H9 (cell line): ENCODE measurements at regions not wholly inside any gene's neighbourhood (a gene's known extent, or its start where the extent isn't known, plus 50 kb on each side); places are given as distances from the start of the nearest gene placed in this dataset.

ENCODE experiments used
- DNase-seq: peaks from one replicate; pipeline ENCODE4 v3.0.0-alpha.2; 2017
- H2AFZ ChIP-seq: one replicate; pipeline ENCODE4 v1.6.1; 2013; ENCODE audit warnings: mild to moderate bottlenecking, low read length, control low read depth, moderate library complexity
- H2AK5ac ChIP-seq: 2 replicates; pipeline ENCODE4 v1.6.1; 2013; ENCODE audit warnings: low read length, control low read depth, mixed read lengths; ENCODE audit not compliant: insufficient read length
- H2BK120ac ChIP-seq: one replicate; pipeline ENCODE4 v1.6.1; 2013; ENCODE audit warnings: low read depth, mild to moderate bottlenecking, low read length, control low read depth, inconsistent platforms; ENCODE audit not compliant: poor library complexity, severe bottlenecking
- H2BK12ac ChIP-seq: 2 replicates; pipeline ENCODE4 v1.6.1; 2013; ENCODE audit warnings: low read length, control low read depth, mixed read lengths, low read depth; ENCODE audit not compliant: insufficient read length
- H2BK15ac ChIP-seq: 2 replicates; pipeline ENCODE4 v1.6.1; 2013; ENCODE audit warnings: low read depth, low read length, control low read depth
- H2BK20ac ChIP-seq: one replicate; pipeline ENCODE4 v1.6.1; 2013; ENCODE audit warnings: low read depth, mild to moderate bottlenecking, low read length, control low read depth, inconsistent platforms; ENCODE audit not compliant: poor library complexity, severe bottlenecking
- H2BK5ac ChIP-seq: 2 replicates; pipeline ENCODE4 v1.6.1; 2013; ENCODE audit warnings: low read length, control low read depth, mixed read lengths; ENCODE audit not compliant: insufficient read length
- H3K14ac ChIP-seq: 2 replicates; pipeline ENCODE4 v1.6.1; 2013; ENCODE audit warnings: low read length, control low read depth; ENCODE audit not compliant: insufficient read depth
- H3K18ac ChIP-seq: 2 replicates; pipeline ENCODE4 v1.6.1; 2013; ENCODE audit warnings: low read depth, mild to moderate bottlenecking, mixed read lengths, low read length, control low read depth; ENCODE audit not compliant: insufficient read length
- H3K23ac ChIP-seq: 2 replicates; pipeline ENCODE4 v1.6.1; 2013; ENCODE audit warnings: low read length, control low read depth, mixed read lengths, low read depth; ENCODE audit not compliant: insufficient read length
- H3K23me2 ChIP-seq: 2 replicates; pipeline ENCODE4 v1.6.1; 2013; ENCODE audit warnings: low read depth, mild to moderate bottlenecking, mixed read lengths, low read length, control low read depth; ENCODE audit not compliant: insufficient read length, poor library complexity, severe bottlenecking
- H3K27ac ChIP-seq: 2 replicates; pipeline ENCODE4 v1.5.1; 2013; ENCODE audit warnings: low read length, control low read depth, mixed read lengths, low read depth; ENCODE audit not compliant: insufficient read length
- H3K27me3 ChIP-seq: 2 replicates; pipeline ENCODE4 v1.6.1; 2013; ENCODE audit warnings: low read length, control low read depth, inconsistent platforms; ENCODE audit not compliant: insufficient read depth
- H3K4ac ChIP-seq: 2 replicates; pipeline ENCODE4 v1.6.1; 2013; ENCODE audit warnings: low read depth, mild to moderate bottlenecking, control low read depth, inconsistent platforms, low read length, moderate library complexity
- H3K4me1 ChIP-seq: 2 replicates; pipeline ENCODE4 v1.6.1; 2013; ENCODE audit warnings: low read length, control low read depth, inconsistent platforms; ENCODE audit not compliant: insufficient read depth
- H3K4me2 ChIP-seq: 2 replicates; pipeline ENCODE4 v1.6.1; 2013; ENCODE audit warnings: low read length, control low read depth, mixed read lengths; ENCODE audit not compliant: insufficient read length, insufficient read depth
- H3K56ac ChIP-seq: 2 replicates; pipeline ENCODE4 v1.6.1; 2013; ENCODE audit warnings: low read depth, mild to moderate bottlenecking, mixed read lengths, low read length, control low read depth; ENCODE audit not compliant: insufficient read length
- H3K79me1 ChIP-seq: 2 replicates; pipeline ENCODE4 v1.6.1; 2013; ENCODE audit warnings: low read depth, mild to moderate bottlenecking, moderate library complexity, low read length, control low read depth, inconsistent platforms; ENCODE audit not compliant: insufficient read depth, poor library complexity, severe bottlenecking
- H3K79me2 ChIP-seq: 2 replicates; pipeline ENCODE4 v1.6.1; 2013; ENCODE audit warnings: low read length, control low read depth, inconsistent platforms; ENCODE audit not compliant: insufficient read depth
- H3K9ac ChIP-seq: 2 replicates; pipeline ENCODE4 v1.6.1; 2013; ENCODE audit warnings: low read length, control low read depth, mixed read lengths; ENCODE audit not compliant: insufficient read length; ENCODE audit errors: extremely low read depth
- H3K9me3 ChIP-seq: one replicate; pipeline ENCODE4 v1.6.1; 2013; ENCODE audit warnings: low read depth, low read length, inconsistent platforms; ENCODE audit not compliant: control insufficient read depth
- H3T11ph ChIP-seq: one replicate; pipeline ENCODE4 v1.6.1; 2013; ENCODE audit warnings: mild to moderate bottlenecking, low read length, control low read depth, inconsistent platforms
- H4K20me1 ChIP-seq: one replicate; pipeline ENCODE4 v1.6.1; 2013; ENCODE audit not compliant: control insufficient read depth, insufficient read length, insufficient read depth
- H4K5ac ChIP-seq: 2 replicates; pipeline ENCODE4 v1.6.1; 2013; ENCODE audit warnings: low read depth, mild to moderate bottlenecking, mixed read lengths, low read length, control low read depth; ENCODE audit not compliant: insufficient read length
- H4K8ac ChIP-seq: replicated peaks from 2 replicates; pipeline ENCODE4 v1.6.1; 2013; ENCODE audit warnings: low read length, control low read depth, mixed read lengths, low read depth; ENCODE audit not compliant: insufficient read length
- H4K91ac ChIP-seq: 2 replicates; pipeline ENCODE4 v1.6.1; 2013; ENCODE audit warnings: low read depth, mild to moderate bottlenecking, moderate library complexity, mixed read lengths, low read length, control low read depth; ENCODE audit not compliant: insufficient read length
- H3K27ac Mint-ChIP-seq, 3 experiments: 2 replicates in 2 of 3; 3 replicates in 1 of 3; pipeline ENCODE4 v1.8.0; 2020 to 2021; ENCODE audit warnings: mixed read lengths in 3 of 3, mild to moderate bottlenecking in 1 of 3, moderate library complexity in 1 of 3
- H3K27me3 Mint-ChIP-seq: 2 replicates; pipeline ENCODE4 v1.8.0; 2021; ENCODE audit warnings: low read depth, mild to moderate bottlenecking, moderate library complexity, mixed read lengths
- H3K36me3 Mint-ChIP-seq, 3 experiments: 2 replicates in 2 of 3; 3 replicates in 1 of 3; pipeline ENCODE4 v1.8.0; 2020 to 2021; ENCODE audit warnings: low read depth in 3 of 3, mixed read lengths in 3 of 3; ENCODE audit not compliant: insufficient read depth in 1 of 3
- H3K4me1 Mint-ChIP-seq, 2 experiments: 2 replicates each; pipeline ENCODE4 v1.8.0; 2020; ENCODE audit warnings: mixed read lengths in 2 of 2
- H3K4me3 Mint-ChIP-seq, 2 experiments: 2 replicates in 1 of 2; 3 replicates in 1 of 2; pipeline ENCODE4 v1.8.0; 2020 to 2021; ENCODE audit warnings: mild to moderate bottlenecking in 2 of 2, mixed read lengths in 2 of 2, moderate library complexity in 1 of 2
- H3K9me3 Mint-ChIP-seq, 2 experiments: 2 replicates in 1 of 2; 3 replicates in 1 of 2; pipeline ENCODE4 v1.8.0; 2020; ENCODE audit warnings: mild to moderate bottlenecking in 2 of 2, mixed read lengths in 2 of 2, moderate library complexity in 1 of 2
- WGBS: extraction: QIAGEN DNeasy Blood & Tissue Kit; methylation state at CpG from one replicate; pipeline ENCODE4 v1.1.7; 2013; ENCODE audit warnings: missing lambda C conversion rate, low lambda C conversion rate, mixed read lengths; ENCODE audit not compliant: insufficient read length; ENCODE audit errors: extremely low coverage; 5-methylcytosine and 5-hydroxymethylcytosine counted together
- TF ChIP-seq, protein P1 (sequence below): fragments of 200-600 bp; sonication (generic); conservative IDR thresholded peaks from 3 replicates; pipeline ENCODE4 v1.8.0; 2021; ENCODE audit warnings: antibody characterized with exemption, mild to moderate bottlenecking

DNA sequence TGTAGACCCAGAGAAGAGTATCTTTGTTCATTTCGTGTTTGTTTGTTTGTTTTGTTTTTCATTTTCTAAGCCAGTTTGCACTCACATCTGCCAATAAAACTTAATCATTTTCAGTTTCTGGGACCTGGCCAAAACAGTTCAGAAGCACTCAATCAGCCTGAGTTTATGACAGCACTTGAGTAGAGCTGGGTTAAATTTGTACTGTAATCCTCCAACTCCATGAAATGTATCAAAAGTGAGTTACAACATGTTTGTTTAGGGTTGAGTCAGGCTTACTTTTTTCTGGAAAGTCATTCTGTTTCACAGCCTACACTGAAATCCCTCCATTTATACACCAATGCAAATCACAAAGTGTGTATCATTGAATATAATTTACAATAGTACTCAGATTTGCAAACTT, 91.9 kb downstream of the ZWINT start:
- Histone ChIP-seq H3K79me1 (no peaks in the 10 kb centered on the region), H2AFZ (no peak overlapping the region), H2AK5ac (no peak overlapping the region), H3K18ac (no peak overlapping the region), H3K56ac (no peak overlapping the region), H2BK20ac (no peak overlapping the region), H2BK5ac (no peak overlapping the region), H4K5ac (no peak overlapping the region), H3K27me3 (no peaks in the 10 kb centered on the region), H3K27ac (no peak overlapping the region), H3K9ac (no peak overlapping the region), H2BK120ac (no peak overlapping the region), H4K8ac (no peak overlapping the region), H3K14ac (no peak overlapping the region), H3K4me2 (no peak overlapping the region), H3K23me2 (no peaks in the 10 kb centered on the region), H3K4me1 (no peaks in the 10 kb centered on the region), H2BK12ac (no peak overlapping the region), H3T11ph (no peak overlapping the region), H4K91ac (no peak overlapping the region), H4K20me1 (no peaks in the 10 kb centered on the region), H3K4ac (no peak overlapping the region), H3K9me3 (no peaks in the 10 kb centered on the region), H3K79me2 (no peaks in the 10 kb centered on the region), H3K23ac (no peak overlapping the region), H2BK15ac (no peak overlapping the region)
- TF ChIP-seq, protein P1, sequence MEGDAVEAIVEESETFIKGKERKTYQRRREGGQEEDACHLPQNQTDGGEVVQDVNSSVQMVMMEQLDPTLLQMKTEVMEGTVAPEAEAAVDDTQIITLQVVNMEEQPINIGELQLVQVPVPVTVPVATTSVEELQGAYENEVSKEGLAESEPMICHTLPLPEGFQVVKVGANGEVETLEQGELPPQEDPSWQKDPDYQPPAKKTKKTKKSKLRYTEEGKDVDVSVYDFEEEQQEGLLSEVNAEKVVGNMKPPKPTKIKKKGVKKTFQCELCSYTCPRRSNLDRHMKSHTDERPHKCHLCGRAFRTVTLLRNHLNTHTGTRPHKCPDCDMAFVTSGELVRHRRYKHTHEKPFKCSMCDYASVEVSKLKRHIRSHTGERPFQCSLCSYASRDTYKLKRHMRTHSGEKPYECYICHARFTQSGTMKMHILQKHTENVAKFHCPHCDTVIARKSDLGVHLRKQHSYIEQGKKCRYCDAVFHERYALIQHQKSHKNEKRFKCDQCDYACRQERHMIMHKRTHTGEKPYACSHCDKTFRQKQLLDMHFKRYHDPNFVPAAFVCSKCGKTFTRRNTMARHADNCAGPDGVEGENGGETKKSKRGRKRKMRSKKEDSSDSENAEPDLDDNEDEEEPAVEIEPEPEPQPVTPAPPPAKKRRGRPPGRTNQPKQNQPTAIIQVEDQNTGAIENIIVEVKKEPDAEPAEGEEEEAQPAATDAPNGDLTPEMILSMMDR: no peak
- H3K4me1 Mint-ChIP-seq: no peaks in the 10 kb centered on the region
- no peaks in the 10 kb centered on the region; the same call in 1 of the 2 replicates for H3K27me3 Mint-ChIP-seq
- WGBS: no CpG with 5 or more reads among the region's 1 CpG
- H3K9me3 Mint-ChIP-seq: no peaks in the 10 kb centered on the region
- no peak overlapping the region for H3K27ac Mint-ChIP-seq
- H3K36me3 Mint-ChIP-seq: no peaks in the 10 kb centered on the region
- DNase-seq: no peak
- no peak overlapping the region for H3K4me3 Mint-ChIP-seq
